ENCODE measurements at regions not wholly inside any gene's neighbourhood (a gene's known extent, or its start where the extent isn't known, plus 50 kb on each side); places are given as distances from the start of the nearest gene placed in this dataset.

GRCh38 chr6:168960551-168961263 lies 292.9 kb downstream of the THBS2 start:
- no peak for DNase-seq (ENCODE audit: low spot score)
- Histone ChIP-seq H3K4me1 (ENCODE audit: control insufficient read depth in 1 of 2, low read depth in 2 of 2) (peaks cover 7 to 11% of the 10 kb centered on the region in 2 donors), H3K9me3 (no peaks in the 10 kb centered on the region), H3K4me3 (no peak overlapping the region), H3K27me3 (replicated peaks; ENCODE audit: insufficient read depth) (no peaks in the 10 kb centered on the region), H3K27ac (no peak overlapping the region), H3K36me3 (no peaks in the 10 kb centered on the region)
- no peak for TF ChIP-seq CTCF (IDR thresholded peaks at IDR 0.05)
- ATAC-seq (ENCODE audit: insufficient number of reproducible peaks, low FRiP score, low read depth): no peak

- DNase-seq (ENCODE audit: low spot score) (no peak), ATAC-seq (ENCODE audit: insufficient number of reproducible peaks, low FRiP score, low read depth) (no peak)
- H3K27me3 ChIP-seq (replicated peaks; ENCODE audit: insufficient read depth): no peaks in the 10 kb centered on the region
- H3K27ac ChIP-seq: no peak overlapping the region
- H3K4me1 ChIP-seq (ENCODE audit: control insufficient read depth in 1 of 2, low read depth in 2 of 2): peaks cover 7 to 11% of the 10 kb centered on the region in 2 donors
- no peaks in the 10 kb centered on the region for H3K36me3 ChIP-seq
- H3K4me3 ChIP-seq: no peak overlapping the region
- no peak for TF ChIP-seq CTCF (IDR thresholded peaks at IDR 0.05)
- H3K9me3 ChIP-seq: no peaks in the 10 kb centered on the region
Observed at GRCh38 chr6:168959696-168960095, 293.9 kb downstream of the THBS2 start.

GRCh38 chr6:168956884-168957730 lies 296.5 kb downstream of the THBS2 start:
- H3K36me3 ChIP-seq: no peaks in the 10 kb centered on the region
- ATAC-seq (ENCODE audit: insufficient number of reproducible peaks, low FRiP score, low read depth) (peak; percentile 62), DNase-seq (ENCODE audit: low spot score) (no peak)
- no peak overlapping the region for H3K4me3 ChIP-seq
- no peaks in the 10 kb centered on the region for H3K27me3 ChIP-seq (replicated peaks; ENCODE audit: insufficient read depth)
- peaks cover 7 to 11% of the 10 kb centered on the region in 2 donors for H3K4me1 ChIP-seq (ENCODE audit: control insufficient read depth in 1 of 2, low read depth in 2 of 2)
- H3K27ac ChIP-seq: no peak overlapping the region
- no peaks in the 10 kb centered on the region for H3K9me3 ChIP-seq
- TF ChIP-seq CTCF (IDR thresholded peaks at IDR 0.05): peak; percentile 77

- no peak for TF ChIP-seq CTCF (IDR thresholded peaks at IDR 0.05)
- no peak for ATAC-seq (ENCODE audit: insufficient number of reproducible peaks, low FRiP score, low read depth)
- no peaks in the 10 kb centered on the region for H3K27me3 ChIP-seq (replicated peaks; ENCODE audit: insufficient read depth)
- no peak for DNase-seq (ENCODE audit: low spot score)
- peaks cover 7 to 11% of the 10 kb centered on the region in 2 donors for H3K4me1 ChIP-seq (ENCODE audit: control insufficient read depth in 1 of 2, low read depth in 2 of 2)
- no peaks in the 10 kb centered on the region for H3K9me3 ChIP-seq
- H3K4me3 ChIP-seq: no peak overlapping the region
- H3K36me3 ChIP-seq: no peaks in the 10 kb centered on the region
- no peak overlapping the region for H3K27ac ChIP-seq
Observed at GRCh38 chr6:168956141-168956838, 297.4 kb downstream of the THBS2 start.

GRCh38 chr6:168953461-168953860 lies 300.2 kb downstream of the THBS2 start:
- H3K9me3 ChIP-seq: no peaks in the 10 kb centered on the region
- H3K27ac ChIP-seq: no peak overlapping the region
- H3K4me3 ChIP-seq: no peak overlapping the region
- no peaks in the 10 kb centered on the region for H3K36me3 ChIP-seq
- ATAC-seq (ENCODE audit: insufficient number of reproducible peaks, low FRiP score, low read depth) (no peak), DNase-seq (ENCODE audit: low spot score) (no peak)
- no peaks in the 10 kb centered on the region for H3K27me3 ChIP-seq (replicated peaks; ENCODE audit: insufficient read depth)
- no peak for TF ChIP-seq CTCF (IDR thresholded peaks at IDR 0.05)
- peaks cover 8 to 22% of the 10 kb centered on the region in 2 donors for H3K4me1 ChIP-seq (ENCODE audit: control insufficient read depth in 1 of 2, low read depth in 2 of 2)

Measured in thoracic aorta (tissue), 2 donors.